Naive thymus-derived CD8-positive, alpha-beta T cell (primary cell): ENCODE measurements at regions not wholly inside any gene's neighbourhood (a gene's known extent, or its start where the extent isn't known, plus 50 kb on each side); places are given as distances from the start of the nearest gene placed in this dataset.

ENCODE experiments used
- ATAC-seq, 2 donors: fragments of 150-1000 bp; cut with Tn5 transposase in 1 of 2; sonication (Bioruptor Pico), chemical (Tn5 transposase) in 1 of 2; 1 replicate in 1 of 2; 2 replicates in 1 of 2; pipeline ENCODE4 v1.10.0; 2021; ENCODE audit warnings: mild to moderate bottlenecking in 2 of 2, moderate library complexity in 2 of 2
- POLR2A ChIA-PET: fragments of 350-600 bp; sonication (Branson Sonifier 250); formaldehyde crosslinking; loops from one replicate; lab custom pipeline; 2021; ENCODE audit warnings: antibody characterized with exemption; lab: Charles Lee
- DNase-seq, 10 donors: peaks; one replicate each; pipeline versions ENCODE4 v3.0.0 to v3.0.0-alpha.2; 2020 to 2022
- H3K27ac Mint-ChIP-seq, 10 donors: one replicate each; pipeline ENCODE4 v1.8.0; 2020 to 2022; ENCODE audit warnings: mild to moderate bottlenecking in 10 of 10, mixed read lengths in 10 of 10, moderate library complexity in 4 of 10, inconsistent platforms in 1 of 10
- H3K27me3 Mint-ChIP-seq, 5 donors: one replicate each; pipeline ENCODE4 v1.8.0; 2021 to 2022; ENCODE audit warnings: mixed read lengths in 5 of 5
- H3K36me3 Mint-ChIP-seq, 3 donors: one replicate each; pipeline ENCODE4 v1.8.0; 2020 to 2022; ENCODE audit warnings: mixed read lengths in 3 of 3, mild to moderate bottlenecking in 2 of 3, inconsistent platforms in 1 of 3
- H3K4me1 Mint-ChIP-seq, 4 donors: one replicate each; pipeline ENCODE4 v1.8.0; 2021 to 2022; ENCODE audit warnings: mixed read lengths in 4 of 4
- H3K4me3 Mint-ChIP-seq, 10 donors: one replicate each; pipeline ENCODE4 v1.8.0; 2020 to 2022; ENCODE audit warnings: mild to moderate bottlenecking in 10 of 10, mixed read lengths in 10 of 10, moderate library complexity in 6 of 10, inconsistent platforms in 1 of 10
- H3K9me3 Mint-ChIP-seq, 9 donors: one replicate each; pipeline ENCODE4 v1.8.0; 2020 to 2022; ENCODE audit warnings: mixed read lengths in 9 of 9, mild to moderate bottlenecking in 3 of 9, inconsistent platforms in 1 of 9, moderate library complexity in 1 of 9

DNA sequence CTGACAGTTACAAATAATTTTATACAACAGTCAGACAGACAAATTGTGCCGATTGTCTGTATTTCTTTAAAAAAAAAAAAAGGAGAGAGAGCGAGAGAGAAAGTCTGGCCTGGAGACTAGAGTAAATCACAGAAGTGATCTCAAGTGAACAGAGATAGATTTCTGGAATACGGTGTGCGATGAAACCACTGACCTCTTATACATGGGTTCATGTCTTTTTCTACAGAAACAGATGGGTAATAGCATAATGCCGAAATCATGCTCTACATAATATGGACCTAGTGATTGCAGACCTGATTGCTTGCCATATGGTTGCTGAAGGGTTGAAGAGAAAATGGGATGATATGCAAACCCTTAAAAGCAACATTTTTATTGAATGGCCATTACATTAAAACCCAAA lies 403.3 kb upstream of the FANCL start:
- H3K4me3 Mint-ChIP-seq: no peak overlapping the region
- H3K36me3 Mint-ChIP-seq: no peaks in the 10 kb centered on the region
- DNase-seq (no peak), ATAC-seq (no peak)
- POLR2A ChIA-PET: no interaction called here
- H3K27ac Mint-ChIP-seq: no peak overlapping the region
- no peaks in the 10 kb centered on the region for H3K9me3 Mint-ChIP-seq
- H3K4me1 Mint-ChIP-seq: no peaks in the 10 kb centered on the region
- peaks cover 0 to 7% (median 0%) of the 10 kb centered on the region in 5 donors for H3K27me3 Mint-ChIP-seq

DNA sequence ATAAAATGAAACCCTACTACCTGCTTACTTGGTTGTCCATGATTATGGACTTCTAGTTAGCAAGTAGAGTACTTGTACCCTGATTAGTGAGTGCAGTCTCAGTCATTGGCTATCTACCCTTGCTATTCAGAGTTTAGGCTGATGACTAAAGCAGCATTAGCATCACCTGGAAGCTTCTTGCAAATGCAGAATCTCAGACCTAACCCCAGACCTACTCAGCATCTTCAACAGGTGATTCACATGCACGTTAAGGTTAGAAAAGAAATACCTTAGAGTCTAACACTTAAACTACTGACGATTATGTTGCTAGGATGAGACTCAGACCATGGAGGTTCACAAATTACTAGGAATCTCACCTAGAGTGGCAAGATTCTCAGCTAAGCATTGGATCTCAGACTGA lies 399.9 kb upstream of the FANCL start:
- ATAC-seq (no peak), DNase-seq (no peak)
- Mint-ChIP-seq H3K9me3 (no peaks in the 10 kb centered on the region), H3K27ac (no peak overlapping the region), H3K4me3 (no peak overlapping the region), H3K36me3 (no peaks in the 10 kb centered on the region), H3K27me3 (peaks cover 0 to 7% (median 0%) of the 10 kb centered on the region in 5 donors), H3K4me1 (no peaks in the 10 kb centered on the region)
- POLR2A ChIA-PET: no interaction called here

DNA sequence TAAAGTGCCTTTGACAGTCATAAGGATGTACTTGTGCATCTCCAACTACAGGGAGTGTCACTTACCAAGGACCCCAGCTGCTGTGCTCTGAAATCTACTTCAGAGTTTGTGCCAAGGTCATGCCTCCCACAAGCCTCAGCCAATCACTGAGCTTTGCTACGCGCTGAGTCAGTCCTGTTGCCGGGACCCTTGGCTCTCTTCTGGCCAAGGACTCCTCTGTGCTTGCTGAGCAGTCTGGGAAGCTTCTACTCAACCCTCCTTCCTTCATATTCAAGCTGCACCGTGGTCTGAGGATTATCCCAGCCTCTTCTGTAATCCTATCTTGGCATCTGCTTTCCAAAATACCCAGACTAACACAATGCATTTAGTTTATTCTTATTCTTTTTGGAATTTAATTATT lies 398.9 kb upstream of the FANCL start:
- ATAC-seq (no peak), DNase-seq (no peak)
- H3K4me3 Mint-ChIP-seq: no peak overlapping the region
- H3K27ac Mint-ChIP-seq: no peak overlapping the region
- H3K36me3 Mint-ChIP-seq: no peaks in the 10 kb centered on the region
- no peaks in the 10 kb centered on the region for H3K4me1 Mint-ChIP-seq
- H3K9me3 Mint-ChIP-seq: no peaks in the 10 kb centered on the region
- POLR2A ChIA-PET: no interaction called here
- H3K27me3 Mint-ChIP-seq: peaks cover 0 to 7% (median 0%) of the 10 kb centered on the region in 5 donors

DNA sequence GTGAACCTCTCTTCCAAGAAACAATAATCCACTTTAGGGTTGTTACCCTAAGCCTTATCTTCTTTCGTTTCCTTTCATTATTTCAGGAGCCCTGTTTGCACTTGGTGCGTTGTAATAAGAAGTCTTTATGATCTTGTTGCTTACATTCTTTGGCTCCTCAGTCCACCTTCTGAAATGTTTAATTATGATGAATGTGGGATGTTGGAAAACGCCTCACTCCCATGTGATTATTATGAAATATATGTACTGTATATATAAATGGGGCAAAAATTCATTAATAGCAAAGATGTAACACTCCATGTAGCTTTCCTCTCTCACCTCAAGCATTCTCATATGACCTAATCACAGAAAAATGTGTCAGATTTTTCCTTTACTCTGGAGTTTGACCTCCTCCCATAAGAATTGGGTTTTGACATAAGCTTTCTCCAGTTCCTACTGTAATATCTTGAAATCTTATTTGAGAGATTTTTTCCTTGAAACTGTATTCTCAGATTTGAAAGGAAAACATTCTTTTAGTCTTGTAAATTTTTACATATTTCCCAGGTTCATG lies 397.2 kb upstream of the FANCL start:
- H3K4me3 Mint-ChIP-seq: no peak overlapping the region
- POLR2A ChIA-PET: no interaction called here
- peaks cover 0 to 4% (median 0%) of the 10 kb centered on the region in 5 donors for H3K27me3 Mint-ChIP-seq
- ATAC-seq (no peak), DNase-seq (no peak)
- no peaks in the 10 kb centered on the region for H3K36me3 Mint-ChIP-seq
- H3K27ac Mint-ChIP-seq: no peak overlapping the region
- H3K4me1 Mint-ChIP-seq: no peaks in the 10 kb centered on the region
- H3K9me3 Mint-ChIP-seq: no peaks in the 10 kb centered on the region

DNA sequence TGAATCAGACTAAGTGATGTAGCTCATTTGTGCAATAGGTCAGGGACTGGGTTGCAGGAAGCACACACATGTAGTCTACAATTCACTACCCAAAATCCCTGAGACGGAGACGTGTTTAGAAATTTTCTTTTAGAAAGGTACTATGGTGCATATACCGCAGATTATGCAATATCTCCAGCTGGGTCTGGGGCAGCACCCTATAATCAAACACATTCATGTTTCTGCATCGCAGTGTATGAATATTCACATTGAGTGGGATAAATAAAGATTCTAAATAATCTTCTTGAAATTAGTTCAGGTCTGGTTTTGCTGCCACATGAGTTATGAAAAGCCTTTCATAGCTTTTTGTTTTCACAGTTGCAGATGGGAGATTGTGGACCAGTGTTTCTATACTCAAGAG lies 395.7 kb upstream of the FANCL start:
- Mint-ChIP-seq H3K4me1 (no peaks in the 10 kb centered on the region), H3K9me3 (no peaks in the 10 kb centered on the region), H3K27me3 (no peaks in the 10 kb centered on the region), H3K36me3 (no peaks in the 10 kb centered on the region), H3K4me3 (no peak overlapping the region), H3K27ac (no peak overlapping the region)
- POLR2A ChIA-PET: no interaction called here
- ATAC-seq: no peak
- no peak for DNase-seq

DNA sequence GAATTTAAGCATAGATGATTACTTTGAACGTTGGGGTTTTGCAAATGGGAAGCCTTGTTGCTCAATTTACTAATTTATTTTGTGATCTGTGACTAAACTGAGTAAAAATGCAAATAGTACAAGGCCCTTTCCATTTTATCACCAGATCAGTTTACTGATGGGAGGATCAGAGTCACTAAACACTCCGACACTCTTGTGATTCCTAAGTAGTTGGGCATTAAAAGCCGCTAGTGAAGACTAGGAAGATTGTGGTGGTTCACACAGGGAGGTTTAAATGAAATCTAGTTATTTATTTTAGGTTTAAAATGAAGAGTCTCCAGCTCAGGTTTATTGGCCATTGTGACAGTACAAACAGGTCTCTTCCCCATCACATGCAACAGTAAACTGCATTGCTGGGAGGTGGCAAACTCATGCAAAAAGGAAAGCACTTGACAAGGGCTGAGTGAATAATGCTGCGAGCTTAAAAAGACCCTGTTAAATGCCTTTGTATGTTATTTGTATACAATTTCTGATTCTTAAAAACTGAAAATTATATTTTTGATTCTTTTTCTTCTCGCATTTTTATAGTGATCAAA lies 394.8 kb upstream of the FANCL start:
- H3K4me3 Mint-ChIP-seq: no peak overlapping the region
- POLR2A ChIA-PET: no interaction called here
- no peak overlapping the region for H3K27ac Mint-ChIP-seq
- ATAC-seq (no peak), DNase-seq (no peak)
- no peaks in the 10 kb centered on the region for H3K27me3 Mint-ChIP-seq
- no peaks in the 10 kb centered on the region for H3K9me3 Mint-ChIP-seq
- H3K4me1 Mint-ChIP-seq: no peaks in the 10 kb centered on the region
- H3K36me3 Mint-ChIP-seq: no peaks in the 10 kb centered on the region

DNA sequence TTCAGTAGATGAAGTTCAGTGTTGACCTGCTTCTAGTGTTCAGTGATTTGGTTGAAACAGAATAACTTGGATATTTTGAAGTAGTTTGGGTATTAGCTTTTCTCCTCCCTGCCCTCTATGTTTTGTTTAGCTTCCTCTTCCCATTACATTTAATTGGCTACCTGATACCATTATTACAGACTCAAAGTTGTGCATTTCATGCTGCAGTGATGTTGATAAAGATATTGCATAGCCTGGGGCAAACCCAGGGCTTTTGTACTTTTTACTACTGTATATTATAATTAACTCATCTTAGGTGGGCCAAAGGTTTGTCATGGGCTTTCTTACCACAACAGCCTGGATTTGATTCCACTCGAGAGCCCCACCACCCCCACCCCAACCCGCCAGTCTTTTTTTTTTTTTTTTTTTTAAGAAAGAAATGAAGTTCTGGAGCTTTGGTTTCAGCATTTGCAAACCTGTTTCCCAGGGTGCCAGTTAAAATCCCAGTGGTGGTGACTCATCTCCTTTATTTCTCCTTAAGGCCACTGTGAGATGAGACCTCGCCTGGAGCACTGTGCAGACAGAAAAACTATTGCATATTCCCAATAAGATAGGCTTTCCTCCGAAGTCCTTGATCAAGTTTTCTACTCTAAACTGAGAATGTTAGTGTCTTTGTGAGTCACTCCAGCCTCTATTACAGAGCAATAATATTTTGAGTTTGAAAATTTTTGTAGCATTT lies 393.7 kb upstream of the FANCL start:
- no peaks in the 10 kb centered on the region for H3K27me3 Mint-ChIP-seq
- DNase-seq: no peak
- no peaks in the 10 kb centered on the region for H3K36me3 Mint-ChIP-seq
- POLR2A ChIA-PET: no interaction called here
- ATAC-seq: no peak
- no peaks in the 10 kb centered on the region for H3K4me1 Mint-ChIP-seq
- H3K4me3 Mint-ChIP-seq: no peak overlapping the region
- H3K9me3 Mint-ChIP-seq: no peaks in the 10 kb centered on the region
- no peak overlapping the region for H3K27ac Mint-ChIP-seq

DNA sequence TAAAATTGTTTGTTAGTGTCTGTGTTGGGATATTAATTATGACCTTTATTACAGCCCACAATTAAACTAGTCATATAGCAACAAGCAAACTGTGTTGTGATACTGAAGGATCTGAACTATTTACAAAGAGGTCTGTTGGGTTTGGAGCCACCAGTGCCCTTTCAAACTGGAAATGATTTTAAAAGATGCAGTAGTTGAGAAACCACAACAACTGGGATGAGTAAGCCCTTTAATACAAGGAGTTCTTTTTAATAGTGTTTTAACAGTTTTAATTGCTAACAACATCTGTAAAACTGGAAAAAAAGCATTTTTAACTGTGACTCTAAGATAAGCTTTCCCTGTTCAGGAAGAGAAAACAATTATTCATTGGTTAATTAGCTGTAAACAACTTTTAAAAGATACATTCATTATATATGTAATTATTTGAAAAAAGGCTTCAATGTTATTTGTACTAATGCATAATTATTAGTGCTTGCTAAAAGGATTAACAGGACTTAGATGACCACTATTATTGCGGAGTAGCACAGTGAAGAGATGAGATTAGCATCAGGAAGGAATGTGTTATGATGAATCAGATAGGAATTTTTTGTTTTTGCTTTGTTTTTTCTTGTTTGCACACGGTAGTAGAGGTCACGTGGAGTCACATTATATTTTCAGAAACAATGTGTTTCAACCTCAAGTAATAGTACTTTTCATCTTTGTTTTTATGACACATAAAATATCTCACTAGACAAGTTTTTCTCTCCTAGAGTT lies 392.7 kb upstream of the FANCL start:
- H3K27me3 Mint-ChIP-seq: no peaks in the 10 kb centered on the region

DNA sequence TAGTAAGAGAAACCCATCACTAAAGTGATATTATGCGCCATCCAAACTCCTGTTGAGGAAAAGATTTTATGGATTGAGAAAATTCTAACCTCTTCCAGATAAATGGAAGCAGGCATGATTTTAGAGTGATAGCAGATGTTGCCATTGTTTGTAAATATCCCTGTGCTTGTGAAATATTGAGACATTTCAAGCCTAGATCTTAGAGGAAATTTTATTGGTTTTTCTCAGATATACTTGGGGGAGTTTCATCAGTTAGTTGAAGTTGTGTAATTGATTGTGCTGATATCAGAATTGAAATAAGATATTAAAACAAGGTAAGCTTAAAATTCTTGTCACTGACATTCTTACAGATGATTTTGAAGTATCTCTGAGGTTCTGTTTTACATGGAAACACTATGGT lies 390.9 kb upstream of the FANCL start:
- no peaks in the 10 kb centered on the region for H3K9me3 Mint-ChIP-seq

More for the DNA sequence above, 392.7 kb upstream of the FANCL start:
- no peak for ATAC-seq
- no peak overlapping the region for H3K27ac Mint-ChIP-seq
- H3K4me3 Mint-ChIP-seq: no peak overlapping the region
- DNase-seq: no peak
- POLR2A ChIA-PET: no interaction called here
- H3K4me1 Mint-ChIP-seq: no peaks in the 10 kb centered on the region
- no peaks in the 10 kb centered on the region for H3K36me3 Mint-ChIP-seq
- H3K9me3 Mint-ChIP-seq: no peaks in the 10 kb centered on the region

DNA sequence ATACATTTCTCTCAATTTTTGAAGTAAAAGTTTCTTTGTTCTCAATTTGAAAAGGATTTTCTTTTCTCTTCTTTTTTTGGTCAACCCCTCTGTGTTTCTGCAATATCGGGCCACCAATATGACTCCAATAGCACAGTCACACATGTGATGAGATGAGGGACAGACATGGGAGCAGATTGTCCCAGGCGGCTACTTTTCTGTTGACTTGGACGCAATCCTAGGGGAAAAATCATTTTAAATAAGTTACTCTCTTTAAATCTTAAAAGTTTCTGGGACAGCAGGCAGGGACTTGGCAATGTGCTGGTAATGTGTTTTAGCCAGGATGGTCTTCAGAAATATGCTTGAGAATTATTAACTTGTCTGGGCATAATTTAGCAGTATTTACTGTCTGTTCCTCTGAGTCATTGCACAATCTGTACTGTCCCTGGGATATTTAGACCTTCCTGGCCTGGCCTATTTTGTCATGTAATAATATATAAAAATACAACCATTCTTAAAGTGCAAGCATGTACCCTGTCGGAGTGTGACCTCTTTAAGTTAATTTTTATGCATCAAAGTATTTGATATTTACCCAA lies 388.5 kb upstream of the FANCL start:
- Mint-ChIP-seq H3K4me3 (no peak overlapping the region), H3K4me1 (no peaks in the 10 kb centered on the region), H3K27ac (no peak overlapping the region), H3K27me3 (no peaks in the 10 kb centered on the region), H3K9me3 (no peaks in the 10 kb centered on the region), H3K36me3 (no peaks in the 10 kb centered on the region)
- POLR2A ChIA-PET: no interaction called here
- no peak for DNase-seq
- no peak for ATAC-seq

More for the DNA sequence above, 390.9 kb upstream of the FANCL start:
- H3K36me3 Mint-ChIP-seq: no peaks in the 10 kb centered on the region
- ATAC-seq: no peak
- no peak for DNase-seq
- no peak overlapping the region for H3K4me3 Mint-ChIP-seq
- H3K27ac Mint-ChIP-seq: no peak overlapping the region
- POLR2A ChIA-PET: no interaction called here
- H3K4me1 Mint-ChIP-seq: no peaks in the 10 kb centered on the region
- no peaks in the 10 kb centered on the region for H3K27me3 Mint-ChIP-seq

DNA sequence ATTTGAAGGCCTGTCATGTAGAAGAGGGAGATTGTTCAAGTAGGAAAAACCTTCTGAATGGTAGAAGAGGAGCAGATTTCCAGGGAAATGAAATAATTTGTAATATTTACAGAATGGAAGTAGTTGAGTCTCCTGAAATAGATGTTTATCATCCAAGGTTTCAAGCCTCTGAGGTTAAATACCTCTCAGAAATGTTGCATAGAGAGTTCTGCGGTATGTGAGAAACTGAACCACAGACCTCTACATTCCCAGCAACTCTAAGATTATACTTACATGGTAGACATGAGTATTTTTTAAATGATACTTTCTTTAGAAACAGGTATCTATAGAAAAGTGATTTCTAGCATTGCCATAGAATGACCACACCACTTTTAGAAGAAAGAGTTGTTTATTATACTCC lies 379.8 kb upstream of the FANCL start:
- no peaks in the 10 kb centered on the region for H3K9me3 Mint-ChIP-seq
- H3K36me3 Mint-ChIP-seq: no peaks in the 10 kb centered on the region
- H3K4me3 Mint-ChIP-seq: no peak overlapping the region
- H3K27me3 Mint-ChIP-seq: no peaks in the 10 kb centered on the region
- H3K4me1 Mint-ChIP-seq: no peaks in the 10 kb centered on the region
- ATAC-seq (no peak), DNase-seq (no peak)
- H3K27ac Mint-ChIP-seq: no peak overlapping the region
- POLR2A ChIA-PET: no interaction called here

DNA sequence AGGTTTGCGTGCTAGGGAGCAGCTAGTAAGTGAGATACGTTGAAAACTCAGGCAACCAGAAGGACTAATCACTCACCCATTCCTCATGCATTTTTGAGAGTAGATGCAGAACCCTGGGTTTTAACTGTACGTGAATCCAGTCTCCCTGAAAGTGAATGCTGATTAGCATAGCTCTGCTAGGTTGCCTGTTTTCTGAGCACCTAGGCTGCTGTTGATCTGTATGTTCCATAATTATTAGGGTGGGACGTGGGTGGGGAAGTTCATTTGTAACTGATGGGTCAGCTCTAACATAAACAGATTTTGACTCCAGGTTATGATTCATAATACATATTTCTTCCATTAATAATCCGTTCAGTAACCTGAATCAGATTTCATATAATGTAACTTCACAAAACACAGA lies 379.0 kb upstream of the FANCL start:
- ATAC-seq: no peak
- Mint-ChIP-seq H3K27ac (no peak overlapping the region), H3K4me3 (no peak overlapping the region), H3K36me3 (no peaks in the 10 kb centered on the region), H3K27me3 (peaks cover 0 to 1% (median 0%) of the 10 kb centered on the region in 5 donors), H3K4me1 (no peaks in the 10 kb centered on the region), H3K9me3 (no peaks in the 10 kb centered on the region)
- POLR2A ChIA-PET: no interaction called here
- no peak for DNase-seq

DNA sequence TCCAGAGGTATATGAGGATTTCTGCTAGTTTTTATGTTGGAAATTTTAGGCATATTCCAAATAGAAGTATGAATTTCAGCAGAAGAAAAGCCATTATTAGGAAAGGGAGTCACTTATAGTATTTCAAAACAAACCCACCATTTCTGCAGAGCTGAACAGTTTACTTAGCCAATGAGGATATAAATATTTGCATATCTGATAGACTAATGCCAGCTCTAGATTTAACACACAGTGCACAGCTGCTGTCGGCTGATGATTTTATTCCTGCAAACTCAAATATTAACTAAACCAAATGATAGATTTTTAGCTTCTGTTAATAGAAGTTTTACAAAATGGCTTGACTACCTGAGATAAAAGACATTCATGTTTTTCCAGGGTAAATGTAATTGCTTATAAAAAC lies 375.8 kb upstream of the FANCL start:
- Mint-ChIP-seq H3K27ac (no peak overlapping the region), H3K4me3 (no peak overlapping the region), H3K36me3 (no peaks in the 10 kb centered on the region), H3K9me3 (no peaks in the 10 kb centered on the region), H3K27me3 (peaks cover 0 to 1% (median 0%) of the 10 kb centered on the region in 5 donors), H3K4me1 (peaks cover 0 to 10% (median 3%) of the 10 kb centered on the region in 4 donors)
- DNase-seq: no peak
- ATAC-seq: no peak
- POLR2A ChIA-PET: no interaction called here
